C1 segment of cervical spinal cord (tissue), 14 donors: ENCODE measurements at regions not wholly inside any gene's neighbourhood (a gene's known extent, or its start where the extent isn't known, plus 50 kb on each side); places are given as distances from the start of the nearest gene placed in this dataset.

ENCODE experiments used
- DNase-seq, 14 donors: peaks; one replicate each; lab custom pipeline; 2025; lab: John Stamatoyannopoulos, UW

DNA sequence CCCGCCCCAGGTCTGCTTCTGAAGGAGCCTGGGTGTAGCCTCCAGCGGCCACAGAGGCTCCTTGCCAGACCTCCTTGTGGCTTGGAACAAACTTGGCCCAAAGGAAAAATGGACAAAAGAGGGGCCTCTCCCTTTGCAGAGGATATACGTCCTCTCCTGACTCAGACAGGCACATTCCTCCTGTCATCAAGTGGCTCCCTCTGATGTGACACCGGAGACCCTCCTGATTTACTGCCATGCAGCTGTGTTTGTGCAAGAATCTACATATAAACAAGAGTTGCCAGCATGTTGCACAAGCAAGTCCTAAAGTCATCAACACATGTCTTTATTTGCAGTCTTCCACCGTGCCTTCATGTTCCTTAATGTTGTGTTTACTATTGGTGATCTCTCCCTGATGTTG is 54.1 kb upstream of the F3 start:
- no peak for DNase-seq

DNA sequence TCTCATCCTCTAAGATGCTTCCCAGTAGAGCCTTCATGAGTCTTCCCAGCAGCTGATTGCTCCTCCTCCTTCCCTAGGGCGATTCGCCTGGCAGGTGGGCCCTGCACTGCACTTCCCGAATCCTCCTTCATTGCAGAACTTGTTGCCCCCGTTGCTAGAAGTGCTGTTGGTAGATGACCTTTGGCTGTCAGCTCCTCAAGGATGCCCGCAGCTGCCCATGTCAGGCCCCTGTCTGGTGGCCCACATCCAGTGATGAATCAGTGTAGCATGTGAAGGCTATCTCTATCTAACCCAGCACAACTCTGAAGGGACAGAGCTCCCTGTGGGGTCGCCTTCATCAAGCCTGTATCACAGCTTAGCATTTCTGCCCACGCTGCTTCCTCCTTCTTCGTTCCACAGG is 52.1 kb upstream of the F3 start:
- DNase-seq = peak in 1 of 14 donors; percentile 14

DNA sequence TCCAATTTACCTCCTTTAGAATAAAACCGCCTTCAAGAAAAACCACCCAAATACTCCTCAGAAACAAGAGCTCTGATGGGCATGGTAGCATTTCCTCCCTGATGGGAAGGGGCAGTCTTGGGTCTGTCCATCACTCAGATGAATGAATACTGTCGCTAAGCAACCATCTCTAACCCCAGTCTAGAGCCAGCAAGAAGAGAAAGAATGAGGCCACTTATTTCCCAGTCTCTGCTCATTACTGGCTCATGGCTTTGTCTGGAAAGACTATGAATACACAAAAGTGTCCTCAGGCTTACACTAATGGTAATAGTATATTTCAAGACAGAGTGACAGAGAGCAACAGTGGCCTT is 51.0 kb upstream of the F3 start:
- DNase-seq = peak in 4 of 14 donors; percentile 10 to 53 (median 20)

- DNase-seq = peak in 10 of 14 donors; percentile 10 to 85 (median 58)
Observed at GRCh38 chr1:94591823-94592570, 50.4 kb upstream of the F3 start.
